Spleen (tissue), 11 donors: ENCODE measurements at regions not wholly inside any gene's neighbourhood (a gene's known extent, or its start where the extent isn't known, plus 50 kb on each side); places are given as distances from the start of the nearest gene placed in this dataset.

Source experiments
- DNase-seq: peaks from one replicate; pipeline ENCODE4 v3.0.0-alpha.2; 2020
- H3K27ac ChIP-seq, 8 donors: fragments of 200-600 bp; sonication (generic) in 7 of 8; 1 replicate in 4 of 8; 2 replicates in 4 of 8; pipeline versions ENCODE4 v1.5.0 to v1.8.0; 2016 to 2021; ENCODE audit warnings: inconsistent platforms in 4 of 8, mild to moderate bottlenecking in 4 of 8, moderate library complexity in 1 of 8
- H3K27me3 ChIP-seq, 7 donors: fragments of 200-600 bp; sonication (generic) in 6 of 7; replicated peaks in 1 of 7; 1 replicate in 4 of 7; 2 replicates in 3 of 7; pipeline versions ENCODE4 v1.5.0 to v1.8.0; 2016 to 2021; ENCODE audit warnings: inconsistent platforms in 3 of 7, mild to moderate bottlenecking in 1 of 7
- H3K36me3 ChIP-seq, 6 donors: fragments of 200-600 bp; sonication (generic) in 5 of 6; 1 replicate in 4 of 6; 2 replicates in 2 of 6; pipeline versions ENCODE4 v1.5.0 to v1.8.0; 2016 to 2021; ENCODE audit warnings: inconsistent platforms in 2 of 6
- H3K4me1 ChIP-seq, 6 donors: fragments of 200-600 bp; sonication (generic) in 5 of 6; 1 replicate in 3 of 6; 2 replicates in 3 of 6; pipeline versions ENCODE4 v1.5.0 to v1.8.0; 2016 to 2021; ENCODE audit warnings: inconsistent platforms in 3 of 6
- H3K4me3 ChIP-seq, 8 donors: fragments of 200-600 bp; sonication (generic) in 7 of 8; 1 replicate in 4 of 8; 2 replicates in 4 of 8; pipeline versions ENCODE4 v1.5.0 to v1.8.0; 2016 to 2021; ENCODE audit warnings: inconsistent platforms in 4 of 8, mild to moderate bottlenecking in 4 of 8, moderate library complexity in 2 of 8
- H3K9me3 ChIP-seq, 8 donors: fragments of 200-600 bp; sonication (generic) in 7 of 8; 1 replicate in 4 of 8; 2 replicates in 4 of 8; pipeline versions ENCODE4 v1.5.0 to v1.8.0; 2016 to 2021; ENCODE audit warnings: inconsistent platforms in 4 of 8
- POLR2A ChIP-seq, 3 donors: fragments of 450-650 bp; IDR thresholded peaks; one replicate each; pipeline ENCODE4 v1.5.1; 2017; ENCODE audit warnings: antibody characterized with exemption in 3 of 3, mild to moderate bottlenecking in 1 of 3
- POLR2AphosphoS5 ChIP-seq, 3 donors: sonication (generic); formaldehyde crosslinking; IDR thresholded peaks; one replicate each; pipeline ENCODE4 v1.5.1; 2017; ENCODE audit warnings: antibody characterized with exemption in 3 of 3
- WGBS, 5 donors: extraction: QIAGEN DNeasy Blood & Tissue Kit in 3 of 5; methylation state at CpG; one replicate each; pipeline versions ENCODE4 v1.1.5 to v1.1.7; 2013 to 2018; 5-methylcytosine and 5-hydroxymethylcytosine counted together
- intact Hi-C: fragments of 100-400 bp; cut with DNase I; formaldehyde crosslinking; loops from one replicate; pipeline ENCODE4 v1.15.0; 2023; ENCODE audit warnings: low total_unique reads
- TF ChIP-seq, protein P1 (sequence below), 11 experiments: fragments of 200-600 bp in 7 of 11; fragments of 450-650 bp in 4 of 11; sonication (generic) in 4 of 11; IDR thresholded peaks in 8 of 11; conservative IDR thresholded peaks in 3 of 11; 1 replicate in 7 of 11; 2 replicates in 4 of 11; pipeline versions ENCODE4 v1.4.0 to v1.8.0; 2016 to 2021; ENCODE audit warnings: antibody characterized with exemption in 11 of 11, inconsistent platforms in 4 of 11, mild to moderate bottlenecking in 1 of 11
- donor health status: healthy with polysubstance abuse.
- donor health status: DM: no; HTN: no; CAD: no; lungs with moderate emphysema.
- donor health status: DM: no; HTN: no; CAD: no.
- donor health status: Bipolar disorder and iron deficiency.
- donor health status: healthy.
- donor health status: DM: no; HTN: no; CAD: no.
- donor health status: DM: yes; HTN: yes; CAD: no.

DNA sequence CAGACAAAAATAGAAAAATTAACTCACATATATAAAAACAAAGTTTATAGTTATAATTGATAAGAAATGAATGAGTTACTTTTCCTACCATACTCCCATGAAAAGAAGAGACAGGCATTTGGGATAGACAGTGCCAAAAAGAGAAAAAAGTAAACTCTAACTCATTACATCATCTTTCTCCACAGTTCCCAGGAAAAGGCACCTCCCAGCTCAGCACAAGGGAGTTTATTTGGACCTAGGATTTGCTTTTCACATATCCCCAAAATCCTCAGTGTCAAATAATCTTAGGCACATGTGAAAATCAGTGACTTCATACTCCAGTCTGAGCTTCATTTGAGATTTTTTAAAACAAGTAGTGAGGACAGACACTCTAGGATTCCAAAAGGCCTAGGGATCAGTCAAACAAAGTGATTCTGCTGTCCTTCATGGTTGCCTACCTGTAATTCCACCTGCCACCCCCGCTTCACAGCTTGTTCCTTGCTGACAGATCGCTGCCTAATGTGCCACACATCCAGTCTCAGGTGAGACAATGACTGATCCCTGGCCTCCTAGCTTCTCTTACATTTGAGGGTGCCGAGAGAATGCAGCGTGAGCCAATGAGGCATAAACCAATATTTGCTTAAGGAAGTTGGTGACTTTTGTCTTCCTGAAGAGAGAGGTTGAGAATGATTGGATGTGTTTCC, 573.7 kb downstream of the TBL1XR1 start:
- Histone ChIP-seq H3K4me1 (no peaks in the 10 kb centered on the region), H3K36me3 (no peaks in the 10 kb centered on the region), H3K27me3 (no peaks in the 10 kb centered on the region), H3K9me3 (no peaks in the 10 kb centered on the region), H3K4me3 (no peak overlapping the region), H3K27ac (no peak overlapping the region)
- no peak for DNase-seq
- intact Hi-C loops: no loop called here
- TF ChIP-seq, protein P1, sequence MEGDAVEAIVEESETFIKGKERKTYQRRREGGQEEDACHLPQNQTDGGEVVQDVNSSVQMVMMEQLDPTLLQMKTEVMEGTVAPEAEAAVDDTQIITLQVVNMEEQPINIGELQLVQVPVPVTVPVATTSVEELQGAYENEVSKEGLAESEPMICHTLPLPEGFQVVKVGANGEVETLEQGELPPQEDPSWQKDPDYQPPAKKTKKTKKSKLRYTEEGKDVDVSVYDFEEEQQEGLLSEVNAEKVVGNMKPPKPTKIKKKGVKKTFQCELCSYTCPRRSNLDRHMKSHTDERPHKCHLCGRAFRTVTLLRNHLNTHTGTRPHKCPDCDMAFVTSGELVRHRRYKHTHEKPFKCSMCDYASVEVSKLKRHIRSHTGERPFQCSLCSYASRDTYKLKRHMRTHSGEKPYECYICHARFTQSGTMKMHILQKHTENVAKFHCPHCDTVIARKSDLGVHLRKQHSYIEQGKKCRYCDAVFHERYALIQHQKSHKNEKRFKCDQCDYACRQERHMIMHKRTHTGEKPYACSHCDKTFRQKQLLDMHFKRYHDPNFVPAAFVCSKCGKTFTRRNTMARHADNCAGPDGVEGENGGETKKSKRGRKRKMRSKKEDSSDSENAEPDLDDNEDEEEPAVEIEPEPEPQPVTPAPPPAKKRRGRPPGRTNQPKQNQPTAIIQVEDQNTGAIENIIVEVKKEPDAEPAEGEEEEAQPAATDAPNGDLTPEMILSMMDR (IDR thresholded peaks at IDR 0.05 in 8 of 11, conservative IDR thresholded peaks at IDR 0.05 in 3 of 11): no peak
- no peak for TF ChIP-seq POLR2A (IDR thresholded peaks at IDR 0.05)
- no peak for TF ChIP-seq POLR2AphosphoS5 (IDR thresholded peaks at IDR 0.05)
- 75 to 93% (median 85%) methylated on average over 4 of the region's 4 CpGs for WGBS, 5 donors

DNA sequence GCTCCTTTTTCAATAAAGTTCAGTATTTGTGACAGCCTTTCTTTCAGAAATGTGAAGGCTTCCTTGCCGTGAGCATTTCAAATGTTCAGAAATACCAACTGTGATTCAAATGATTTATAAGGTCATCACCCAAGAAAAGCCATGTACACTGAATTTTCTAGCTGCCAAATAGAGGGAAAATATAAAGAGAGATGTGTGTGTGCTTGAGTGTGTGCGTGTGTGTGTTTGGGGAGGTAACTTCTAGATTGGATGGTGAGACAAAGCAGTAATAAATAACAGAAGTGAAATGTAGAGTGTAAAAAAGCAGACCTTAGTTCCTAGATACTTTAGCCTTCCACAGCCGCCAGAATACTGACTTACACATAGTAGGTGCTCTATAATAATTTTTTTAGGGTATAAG, 577.4 kb downstream of the TBL1XR1 start:
- Histone ChIP-seq H3K4me3 (no peak overlapping the region), H3K27me3 (no peaks in the 10 kb centered on the region), H3K4me1 (no peaks in the 10 kb centered on the region), H3K27ac (no peak overlapping the region), H3K9me3 (no peaks in the 10 kb centered on the region), H3K36me3 (no peaks in the 10 kb centered on the region)
- intact Hi-C loops: no loop called here
- 81 to 95% (median 90%) methylated on average over 3 of the region's 3 CpGs for WGBS, 5 donors
- TF ChIP-seq POLR2AphosphoS5 (IDR thresholded peaks at IDR 0.05): no peak
- TF ChIP-seq, protein P1 (IDR thresholded peaks at IDR 0.05 in 8 of 11, conservative IDR thresholded peaks at IDR 0.05 in 3 of 11): no peak
- no peak for TF ChIP-seq POLR2A (IDR thresholded peaks at IDR 0.05)
- no peak for DNase-seq

DNA sequence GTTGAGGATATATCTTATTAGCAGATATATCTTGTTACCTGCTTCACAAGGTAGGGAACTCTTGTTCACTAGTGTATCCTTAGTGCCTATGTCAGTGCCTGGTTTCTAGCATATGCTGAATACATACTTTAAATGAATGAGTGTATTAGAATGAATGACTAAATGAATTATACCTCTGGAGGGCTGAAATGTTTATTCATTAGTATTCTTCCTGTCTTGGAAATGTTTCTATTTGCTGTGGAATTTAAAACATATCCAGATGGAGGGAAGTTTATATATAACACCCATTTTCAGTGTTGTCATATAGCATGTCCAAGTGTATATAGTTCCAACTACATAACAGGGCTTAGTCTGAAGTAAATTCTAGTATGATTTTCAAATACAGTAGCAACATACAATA, 581.5 kb downstream of the TBL1XR1 start:
- DNase-seq: no peak
- no peaks in the 10 kb centered on the region for H3K27me3 ChIP-seq
- TF ChIP-seq, protein P1 (IDR thresholded peaks at IDR 0.05 in 8 of 11, conservative IDR thresholded peaks at IDR 0.05 in 3 of 11): no peak
- TF ChIP-seq POLR2A (IDR thresholded peaks at IDR 0.05) (no peak), POLR2AphosphoS5 (IDR thresholded peaks at IDR 0.05) (no peak)
- H3K4me3 ChIP-seq: no peak overlapping the region
- no peaks in the 10 kb centered on the region for H3K9me3 ChIP-seq
- H3K36me3 ChIP-seq: no peaks in the 10 kb centered on the region
- no peak overlapping the region for H3K27ac ChIP-seq
- no peaks in the 10 kb centered on the region for H3K4me1 ChIP-seq
- intact Hi-C loops: no loop called here

DNA sequence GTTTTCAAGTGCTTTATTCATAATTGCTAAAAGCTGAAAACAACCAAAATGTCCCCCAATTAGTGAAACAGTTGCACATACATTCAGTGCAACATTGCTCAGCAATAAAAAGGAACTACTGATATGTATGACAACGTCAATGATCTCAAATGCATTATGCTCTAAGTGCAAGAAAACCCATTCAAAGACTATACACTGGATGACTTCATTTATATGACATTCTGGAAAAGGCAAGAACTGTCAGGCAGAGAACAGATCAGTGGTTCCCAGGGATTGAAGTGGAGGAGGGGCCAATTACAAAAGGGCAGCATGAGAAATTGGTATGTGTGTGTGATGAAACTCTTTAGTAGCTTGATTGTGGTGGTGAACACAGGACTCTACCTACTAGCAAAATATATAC, 585.6 kb downstream of the TBL1XR1 start:
- intact Hi-C loops: no loop called here
- DNase-seq: no peak
- Histone ChIP-seq H3K4me3 (no peak overlapping the region), H3K9me3 (peaks cover 0 to 3% (median 0%) of the 10 kb centered on the region in 8 donors), H3K4me1 (no peaks in the 10 kb centered on the region), H3K27me3 (no peaks in the 10 kb centered on the region), H3K36me3 (no peaks in the 10 kb centered on the region), H3K27ac (no peak overlapping the region)
- TF ChIP-seq, protein P1 (IDR thresholded peaks at IDR 0.05 in 8 of 11, conservative IDR thresholded peaks at IDR 0.05 in 3 of 11): no peak
- TF ChIP-seq POLR2AphosphoS5 (IDR thresholded peaks at IDR 0.05) (no peak), POLR2A (IDR thresholded peaks at IDR 0.05) (no peak)
- 53 to 81% (median 72%) methylated on average over 1 of the region's 1 CpG for WGBS, 5 donors
